ENCODE measurements at regions not wholly inside any gene's neighbourhood (a gene's known extent, or its start where the extent isn't known, plus 50 kb on each side); places are given as distances from the start of the nearest gene placed in this dataset.

DNA sequence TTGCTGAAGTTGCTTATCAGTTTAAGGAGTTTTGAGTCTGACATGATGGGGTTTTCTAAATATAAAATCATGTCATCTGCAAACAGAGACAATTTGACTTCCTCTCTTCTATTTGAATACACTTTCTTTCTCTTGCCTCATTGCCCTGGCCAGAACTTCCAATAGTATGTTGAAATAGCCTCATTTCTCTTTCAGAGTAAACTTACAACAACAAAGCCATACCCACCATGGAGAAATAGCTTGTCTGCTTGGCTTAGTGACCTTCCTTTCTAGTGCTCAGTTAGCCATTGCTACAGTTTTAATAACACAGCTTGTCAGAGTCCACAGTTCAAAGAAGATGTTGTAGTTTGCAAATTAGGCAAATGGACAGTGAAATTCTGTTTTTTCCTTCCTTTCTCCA lies 228.0 kb downstream of the ETAA1 start:
- TF ChIP-seq, protein P1, sequence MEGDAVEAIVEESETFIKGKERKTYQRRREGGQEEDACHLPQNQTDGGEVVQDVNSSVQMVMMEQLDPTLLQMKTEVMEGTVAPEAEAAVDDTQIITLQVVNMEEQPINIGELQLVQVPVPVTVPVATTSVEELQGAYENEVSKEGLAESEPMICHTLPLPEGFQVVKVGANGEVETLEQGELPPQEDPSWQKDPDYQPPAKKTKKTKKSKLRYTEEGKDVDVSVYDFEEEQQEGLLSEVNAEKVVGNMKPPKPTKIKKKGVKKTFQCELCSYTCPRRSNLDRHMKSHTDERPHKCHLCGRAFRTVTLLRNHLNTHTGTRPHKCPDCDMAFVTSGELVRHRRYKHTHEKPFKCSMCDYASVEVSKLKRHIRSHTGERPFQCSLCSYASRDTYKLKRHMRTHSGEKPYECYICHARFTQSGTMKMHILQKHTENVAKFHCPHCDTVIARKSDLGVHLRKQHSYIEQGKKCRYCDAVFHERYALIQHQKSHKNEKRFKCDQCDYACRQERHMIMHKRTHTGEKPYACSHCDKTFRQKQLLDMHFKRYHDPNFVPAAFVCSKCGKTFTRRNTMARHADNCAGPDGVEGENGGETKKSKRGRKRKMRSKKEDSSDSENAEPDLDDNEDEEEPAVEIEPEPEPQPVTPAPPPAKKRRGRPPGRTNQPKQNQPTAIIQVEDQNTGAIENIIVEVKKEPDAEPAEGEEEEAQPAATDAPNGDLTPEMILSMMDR (IDR thresholded peaks at IDR 0.05): no peak
- TF ChIP-seq, protein P2, sequence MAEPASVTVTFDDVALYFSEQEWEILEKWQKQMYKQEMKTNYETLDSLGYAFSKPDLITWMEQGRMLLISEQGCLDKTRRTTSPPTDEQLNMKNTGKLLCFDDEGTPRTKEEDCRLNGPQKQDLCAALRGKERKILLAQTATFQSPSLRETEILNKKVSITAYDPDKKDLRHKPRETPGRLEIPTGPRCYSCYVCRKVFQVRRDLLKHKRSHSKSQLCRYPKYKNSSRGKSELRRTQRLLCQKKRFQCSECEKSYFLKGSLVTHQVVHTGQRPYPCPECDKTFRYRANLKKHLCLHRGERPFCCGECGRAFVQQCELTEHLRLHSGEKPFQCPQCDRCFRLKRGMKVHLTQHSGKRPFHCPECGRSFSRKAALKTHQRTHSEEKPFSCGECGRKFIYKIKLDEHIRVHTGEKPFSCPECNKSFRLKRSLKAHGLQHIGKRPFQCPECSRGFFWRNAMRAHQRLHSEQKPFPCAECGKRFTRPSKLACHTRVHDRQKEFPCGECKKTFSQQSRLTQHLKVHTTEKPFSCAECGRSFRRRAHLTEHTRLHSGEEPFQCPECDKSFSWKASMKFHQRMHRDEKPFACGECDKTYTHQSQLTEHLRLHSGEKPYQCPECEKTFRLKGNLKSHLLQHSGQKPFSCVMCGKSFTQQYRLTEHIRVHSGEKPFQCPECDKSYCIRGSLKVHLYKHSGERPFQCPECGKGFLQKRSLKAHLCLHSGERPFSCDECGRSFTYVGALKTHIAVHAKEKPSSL (CRISPR knock-in tag; conservative IDR thresholded peaks at IDR 0.05): no peak
- TF ChIP-seq ZNF263 (CRISPR knock-in tag; IDR thresholded peaks at IDR 0.05; ENCODE audit: low read depth) (no peak), SP1 (CRISPR knock-in tag; conservative IDR thresholded peaks at IDR 0.05) (no peak), SMAD4 (CRISPR knock-in tag; IDR thresholded peaks at IDR 0.05) (no peak), FOXP1 (CRISPR knock-in tag; IDR thresholded peaks at IDR 0.05; ENCODE audit: borderline replicate concordance) (no peak), ELF4 (CRISPR knock-in tag; IDR thresholded peaks at IDR 0.05; ENCODE audit: low read depth) (no peak), SMAD3 (CRISPR knock-in tag; IDR thresholded peaks at IDR 0.05; ENCODE audit: borderline replicate concordance) (no peak), ATF1 (CRISPR knock-in tag; IDR thresholded peaks at IDR 0.05) (no peak)
- TF ChIP-seq, protein P3, sequence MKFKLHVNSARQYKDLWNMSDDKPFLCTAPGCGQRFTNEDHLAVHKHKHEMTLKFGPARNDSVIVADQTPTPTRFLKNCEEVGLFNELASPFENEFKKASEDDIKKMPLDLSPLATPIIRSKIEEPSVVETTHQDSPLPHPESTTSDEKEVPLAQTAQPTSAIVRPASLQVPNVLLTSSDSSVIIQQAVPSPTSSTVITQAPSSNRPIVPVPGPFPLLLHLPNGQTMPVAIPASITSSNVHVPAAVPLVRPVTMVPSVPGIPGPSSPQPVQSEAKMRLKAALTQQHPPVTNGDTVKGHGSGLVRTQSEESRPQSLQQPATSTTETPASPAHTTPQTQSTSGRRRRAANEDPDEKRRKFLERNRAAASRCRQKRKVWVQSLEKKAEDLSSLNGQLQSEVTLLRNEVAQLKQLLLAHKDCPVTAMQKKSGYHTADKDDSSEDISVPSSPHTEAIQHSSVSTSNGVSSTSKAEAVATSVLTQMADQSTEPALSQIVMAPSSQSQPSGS (CRISPR knock-in tag; IDR thresholded peaks at IDR 0.05; ENCODE audit: borderline replicate concordance, low read depth): no peak
- TF ChIP-seq, protein P4, sequence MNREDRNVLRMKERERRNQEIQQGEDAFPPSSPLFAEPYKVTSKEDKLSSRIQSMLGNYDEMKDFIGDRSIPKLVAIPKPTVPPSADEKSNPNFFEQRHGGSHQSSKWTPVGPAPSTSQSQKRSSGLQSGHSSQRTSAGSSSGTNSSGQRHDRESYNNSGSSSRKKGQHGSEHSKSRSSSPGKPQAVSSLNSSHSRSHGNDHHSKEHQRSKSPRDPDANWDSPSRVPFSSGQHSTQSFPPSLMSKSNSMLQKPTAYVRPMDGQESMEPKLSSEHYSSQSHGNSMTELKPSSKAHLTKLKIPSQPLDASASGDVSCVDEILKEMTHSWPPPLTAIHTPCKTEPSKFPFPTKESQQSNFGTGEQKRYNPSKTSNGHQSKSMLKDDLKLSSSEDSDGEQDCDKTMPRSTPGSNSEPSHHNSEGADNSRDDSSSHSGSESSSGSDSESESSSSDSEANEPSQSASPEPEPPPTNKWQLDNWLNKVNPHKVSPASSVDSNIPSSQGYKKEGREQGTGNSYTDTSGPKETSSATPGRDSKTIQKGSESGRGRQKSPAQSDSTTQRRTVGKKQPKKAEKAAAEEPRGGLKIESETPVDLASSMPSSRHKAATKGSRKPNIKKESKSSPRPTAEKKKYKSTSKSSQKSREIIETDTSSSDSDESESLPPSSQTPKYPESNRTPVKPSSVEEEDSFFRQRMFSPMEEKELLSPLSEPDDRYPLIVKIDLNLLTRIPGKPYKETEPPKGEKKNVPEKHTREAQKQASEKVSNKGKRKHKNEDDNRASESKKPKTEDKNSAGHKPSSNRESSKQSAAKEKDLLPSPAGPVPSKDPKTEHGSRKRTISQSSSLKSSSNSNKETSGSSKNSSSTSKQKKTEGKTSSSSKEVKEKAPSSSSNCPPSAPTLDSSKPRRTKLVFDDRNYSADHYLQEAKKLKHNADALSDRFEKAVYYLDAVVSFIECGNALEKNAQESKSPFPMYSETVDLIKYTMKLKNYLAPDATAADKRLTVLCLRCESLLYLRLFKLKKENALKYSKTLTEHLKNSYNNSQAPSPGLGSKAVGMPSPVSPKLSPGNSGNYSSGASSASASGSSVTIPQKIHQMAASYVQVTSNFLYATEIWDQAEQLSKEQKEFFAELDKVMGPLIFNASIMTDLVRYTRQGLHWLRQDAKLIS (CRISPR knock-in tag; IDR thresholded peaks at IDR 0.05; ENCODE audit: borderline replicate concordance): no peak
- TF ChIP-seq, protein P5, sequence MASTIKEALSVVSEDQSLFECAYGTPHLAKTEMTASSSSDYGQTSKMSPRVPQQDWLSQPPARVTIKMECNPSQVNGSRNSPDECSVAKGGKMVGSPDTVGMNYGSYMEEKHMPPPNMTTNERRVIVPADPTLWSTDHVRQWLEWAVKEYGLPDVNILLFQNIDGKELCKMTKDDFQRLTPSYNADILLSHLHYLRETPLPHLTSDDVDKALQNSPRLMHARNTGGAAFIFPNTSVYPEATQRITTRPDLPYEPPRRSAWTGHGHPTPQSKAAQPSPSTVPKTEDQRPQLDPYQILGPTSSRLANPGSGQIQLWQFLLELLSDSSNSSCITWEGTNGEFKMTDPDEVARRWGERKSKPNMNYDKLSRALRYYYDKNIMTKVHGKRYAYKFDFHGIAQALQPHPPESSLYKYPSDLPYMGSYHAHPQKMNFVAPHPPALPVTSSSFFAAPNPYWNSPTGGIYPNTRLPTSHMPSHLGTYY (CRISPR knock-in tag; IDR thresholded peaks at IDR 0.05): no peak
- TF ChIP-seq, protein P6, sequence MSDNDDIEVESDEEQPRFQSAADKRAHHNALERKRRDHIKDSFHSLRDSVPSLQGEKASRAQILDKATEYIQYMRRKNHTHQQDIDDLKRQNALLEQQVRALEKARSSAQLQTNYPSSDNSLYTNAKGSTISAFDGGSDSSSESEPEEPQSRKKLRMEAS (CRISPR knock-in tag; IDR thresholded peaks at IDR 0.05): no peak
- TF ChIP-seq, protein P7, sequence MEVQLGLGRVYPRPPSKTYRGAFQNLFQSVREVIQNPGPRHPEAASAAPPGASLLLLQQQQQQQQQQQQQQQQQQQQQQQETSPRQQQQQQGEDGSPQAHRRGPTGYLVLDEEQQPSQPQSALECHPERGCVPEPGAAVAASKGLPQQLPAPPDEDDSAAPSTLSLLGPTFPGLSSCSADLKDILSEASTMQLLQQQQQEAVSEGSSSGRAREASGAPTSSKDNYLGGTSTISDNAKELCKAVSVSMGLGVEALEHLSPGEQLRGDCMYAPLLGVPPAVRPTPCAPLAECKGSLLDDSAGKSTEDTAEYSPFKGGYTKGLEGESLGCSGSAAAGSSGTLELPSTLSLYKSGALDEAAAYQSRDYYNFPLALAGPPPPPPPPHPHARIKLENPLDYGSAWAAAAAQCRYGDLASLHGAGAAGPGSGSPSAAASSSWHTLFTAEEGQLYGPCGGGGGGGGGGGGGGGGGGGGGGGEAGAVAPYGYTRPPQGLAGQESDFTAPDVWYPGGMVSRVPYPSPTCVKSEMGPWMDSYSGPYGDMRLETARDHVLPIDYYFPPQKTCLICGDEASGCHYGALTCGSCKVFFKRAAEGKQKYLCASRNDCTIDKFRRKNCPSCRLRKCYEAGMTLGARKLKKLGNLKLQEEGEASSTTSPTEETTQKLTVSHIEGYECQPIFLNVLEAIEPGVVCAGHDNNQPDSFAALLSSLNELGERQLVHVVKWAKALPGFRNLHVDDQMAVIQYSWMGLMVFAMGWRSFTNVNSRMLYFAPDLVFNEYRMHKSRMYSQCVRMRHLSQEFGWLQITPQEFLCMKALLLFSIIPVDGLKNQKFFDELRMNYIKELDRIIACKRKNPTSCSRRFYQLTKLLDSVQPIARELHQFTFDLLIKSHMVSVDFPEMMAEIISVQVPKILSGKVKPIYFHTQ (CRISPR knock-in tag; IDR thresholded peaks at IDR 0.05): no peak
